ENCODE measurements at regions not wholly inside any gene's neighbourhood (a gene's known extent, or its start where the extent isn't known, plus 50 kb on each side); places are given as distances from the start of the nearest gene placed in this dataset.
"Not testable (repeated sequence)": the region's sequence is repeated elsewhere in the genome, so short reads cannot be mapped to it uniquely, and the experiment has no call there.

- no peak for DNase-seq (ENCODE audit: extremely low read depth, insufficient read length)
- no peak overlapping the region for H3K4me3 ChIP-seq (replicated peaks; ENCODE audit: low read depth, low read length)
- H3K27me3 ChIP-seq (replicated peaks; ENCODE audit: control insufficient read depth, insufficient read depth, low read length), result no peaks in the 10 kb centered on the region
- TF ChIP-seq, protein P1, sequence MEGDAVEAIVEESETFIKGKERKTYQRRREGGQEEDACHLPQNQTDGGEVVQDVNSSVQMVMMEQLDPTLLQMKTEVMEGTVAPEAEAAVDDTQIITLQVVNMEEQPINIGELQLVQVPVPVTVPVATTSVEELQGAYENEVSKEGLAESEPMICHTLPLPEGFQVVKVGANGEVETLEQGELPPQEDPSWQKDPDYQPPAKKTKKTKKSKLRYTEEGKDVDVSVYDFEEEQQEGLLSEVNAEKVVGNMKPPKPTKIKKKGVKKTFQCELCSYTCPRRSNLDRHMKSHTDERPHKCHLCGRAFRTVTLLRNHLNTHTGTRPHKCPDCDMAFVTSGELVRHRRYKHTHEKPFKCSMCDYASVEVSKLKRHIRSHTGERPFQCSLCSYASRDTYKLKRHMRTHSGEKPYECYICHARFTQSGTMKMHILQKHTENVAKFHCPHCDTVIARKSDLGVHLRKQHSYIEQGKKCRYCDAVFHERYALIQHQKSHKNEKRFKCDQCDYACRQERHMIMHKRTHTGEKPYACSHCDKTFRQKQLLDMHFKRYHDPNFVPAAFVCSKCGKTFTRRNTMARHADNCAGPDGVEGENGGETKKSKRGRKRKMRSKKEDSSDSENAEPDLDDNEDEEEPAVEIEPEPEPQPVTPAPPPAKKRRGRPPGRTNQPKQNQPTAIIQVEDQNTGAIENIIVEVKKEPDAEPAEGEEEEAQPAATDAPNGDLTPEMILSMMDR (IDR thresholded peaks at IDR 0.05; ENCODE audit: insufficient read depth, low read length, poor library complexity, severe bottlenecking), result no peak
- no peaks in the 10 kb centered on the region for H3K36me3 ChIP-seq (ENCODE audit: control insufficient read depth, insufficient read depth, low read length)
Observed at GRCh38 chr12:68984796-68985573, 52.0 kb upstream of the CPM start.

GRCh38 chr12:68997526-68997925 is 64.6 kb upstream of the CPM start:
- H3K27me3 ChIP-seq (replicated peaks; ENCODE audit: control insufficient read depth, insufficient read depth, low read length); DNase-seq (ENCODE audit: extremely low read depth, insufficient read length); H3K4me3 ChIP-seq (replicated peaks; ENCODE audit: low read depth, low read length); H3K36me3 ChIP-seq (ENCODE audit: control insufficient read depth, insufficient read depth, low read length): not testable (repeated sequence)

- TF ChIP-seq, protein P1 (IDR thresholded peaks at IDR 0.05; ENCODE audit: insufficient read depth, low read length, poor library complexity, severe bottlenecking), result no peak
- H3K27me3 ChIP-seq (replicated peaks; ENCODE audit: control insufficient read depth, insufficient read depth, low read length), result no peaks in the 10 kb centered on the region
- DNase-seq (ENCODE audit: extremely low read depth, insufficient read length), result no peak
- no peak overlapping the region for H3K4me3 ChIP-seq (replicated peaks; ENCODE audit: low read depth, low read length)
- no peaks in the 10 kb centered on the region for H3K36me3 ChIP-seq (ENCODE audit: control insufficient read depth, insufficient read depth, low read length)
Observed at GRCh38 chr12:68998041-68998440, 65.1 kb upstream of the CPM start.

- DNase-seq (ENCODE audit: extremely low read depth, insufficient read length), result no peak
- Histone ChIP-seq H3K27me3 (replicated peaks; ENCODE audit: control insufficient read depth, insufficient read depth, low read length) (no peaks in the 10 kb centered on the region), H3K36me3 (ENCODE audit: control insufficient read depth, insufficient read depth, low read length) (no peaks in the 10 kb centered on the region), H3K4me3 (replicated peaks; ENCODE audit: low read depth, low read length) (no peak overlapping the region)
- TF ChIP-seq, protein P1 (IDR thresholded peaks at IDR 0.05; ENCODE audit: insufficient read depth, low read length, poor library complexity, severe bottlenecking), result no peak
Observed at GRCh38 chr12:69000074-69000473, 67.1 kb upstream of the CPM start.

DNA sequence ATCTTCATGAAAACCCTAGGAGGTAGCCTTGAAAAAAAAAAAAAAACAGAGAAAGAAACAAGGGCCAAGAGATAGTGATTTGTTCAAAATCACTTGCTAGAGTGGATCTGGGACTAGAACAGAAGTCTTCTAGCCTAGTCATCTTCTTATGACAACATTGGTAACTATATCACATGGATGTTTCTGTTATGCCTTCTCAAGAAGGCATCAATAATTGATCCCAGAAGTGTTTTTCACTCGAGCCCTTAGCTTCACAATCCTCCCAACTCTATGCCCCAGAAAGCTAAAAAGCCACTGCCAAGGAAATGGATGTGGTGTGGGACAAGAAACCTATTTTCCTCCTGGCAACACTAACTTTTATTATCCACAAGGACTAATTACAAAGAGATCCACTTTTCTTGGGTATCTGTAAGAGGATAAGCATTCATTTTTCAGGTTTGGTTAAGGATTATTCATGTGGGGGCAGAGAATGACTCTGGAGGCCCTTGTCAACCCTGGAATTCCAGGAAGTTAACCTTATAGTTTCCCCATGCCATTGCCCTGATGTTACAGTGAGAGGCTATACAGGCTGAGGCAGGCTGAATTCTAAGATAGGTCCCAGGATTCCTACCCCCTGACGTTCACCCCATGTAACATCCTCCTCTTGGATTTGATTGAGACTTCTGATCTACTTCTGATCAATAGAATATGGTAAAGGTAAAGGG is 67.7 kb upstream of the CPM start:
- Histone ChIP-seq H3K4me3 (replicated peaks; ENCODE audit: low read depth, low read length) (no peak overlapping the region), H3K27me3 (replicated peaks; ENCODE audit: control insufficient read depth, insufficient read depth, low read length) (no peaks in the 10 kb centered on the region), H3K36me3 (ENCODE audit: control insufficient read depth, insufficient read depth, low read length) (no peaks in the 10 kb centered on the region)
- no peak for DNase-seq (ENCODE audit: extremely low read depth, insufficient read length)
- TF ChIP-seq, protein P1 (IDR thresholded peaks at IDR 0.05; ENCODE audit: insufficient read depth, low read length, poor library complexity, severe bottlenecking), result no peak

- H3K4me3 ChIP-seq (replicated peaks; ENCODE audit: low read depth, low read length), result no peak overlapping the region
- no peaks in the 10 kb centered on the region for H3K36me3 ChIP-seq (ENCODE audit: control insufficient read depth, insufficient read depth, low read length)
- H3K27me3 ChIP-seq (replicated peaks; ENCODE audit: control insufficient read depth, insufficient read depth, low read length), result no peaks in the 10 kb centered on the region
- TF ChIP-seq, protein P1 (IDR thresholded peaks at IDR 0.05; ENCODE audit: insufficient read depth, low read length, poor library complexity, severe bottlenecking), result no peak
- no peak for DNase-seq (ENCODE audit: extremely low read depth, insufficient read length)
Observed at GRCh38 chr12:69001251-69001650, 68.3 kb upstream of the CPM start.
